Astrocyte (in vitro differentiated cells and primary cell): ENCODE measurements at regions not wholly inside any gene's neighbourhood (a gene's known extent, or its start where the extent isn't known, plus 50 kb on each side); places are given as distances from the start of the nearest gene placed in this dataset.

ENCODE experiments used
- EZH2 ChIP-seq: IDR thresholded peaks from 2 replicates; pipeline ENCODE4 v1.6.1; 2012; ENCODE audit warnings: mild to moderate bottlenecking, low read length, inconsistent platforms; ENCODE audit not compliant: insufficient read depth
- TF ChIP-seq, protein P1 (sequence below): IDR thresholded peaks from 2 replicates; pipeline ENCODE4 v1.5.1; 2011; ENCODE audit warnings: low read depth, mild to moderate bottlenecking, inconsistent platforms, low read length, moderate library complexity; ENCODE audit not compliant: insufficient read depth

DNA sequence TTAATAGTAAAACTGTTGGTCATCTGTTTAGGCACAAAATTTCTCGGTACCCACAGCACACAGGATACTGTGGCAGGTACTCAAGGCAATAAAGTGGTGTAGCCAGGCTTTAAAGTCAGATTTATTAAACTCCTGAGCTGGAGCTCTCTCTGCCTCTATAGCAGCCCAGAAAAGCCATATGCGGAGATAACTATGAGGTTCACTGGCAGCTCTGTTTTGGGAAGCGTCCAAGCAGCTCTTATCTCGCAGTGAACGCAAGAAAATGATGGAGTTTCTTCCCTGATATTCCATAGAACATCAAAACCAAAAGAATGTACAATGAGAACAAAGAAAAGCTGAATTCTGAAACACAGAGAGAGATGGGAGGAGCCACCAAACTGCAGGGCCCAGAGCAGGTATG is 248.3 kb downstream of the C1orf94 start:
- TF ChIP-seq, protein P1, sequence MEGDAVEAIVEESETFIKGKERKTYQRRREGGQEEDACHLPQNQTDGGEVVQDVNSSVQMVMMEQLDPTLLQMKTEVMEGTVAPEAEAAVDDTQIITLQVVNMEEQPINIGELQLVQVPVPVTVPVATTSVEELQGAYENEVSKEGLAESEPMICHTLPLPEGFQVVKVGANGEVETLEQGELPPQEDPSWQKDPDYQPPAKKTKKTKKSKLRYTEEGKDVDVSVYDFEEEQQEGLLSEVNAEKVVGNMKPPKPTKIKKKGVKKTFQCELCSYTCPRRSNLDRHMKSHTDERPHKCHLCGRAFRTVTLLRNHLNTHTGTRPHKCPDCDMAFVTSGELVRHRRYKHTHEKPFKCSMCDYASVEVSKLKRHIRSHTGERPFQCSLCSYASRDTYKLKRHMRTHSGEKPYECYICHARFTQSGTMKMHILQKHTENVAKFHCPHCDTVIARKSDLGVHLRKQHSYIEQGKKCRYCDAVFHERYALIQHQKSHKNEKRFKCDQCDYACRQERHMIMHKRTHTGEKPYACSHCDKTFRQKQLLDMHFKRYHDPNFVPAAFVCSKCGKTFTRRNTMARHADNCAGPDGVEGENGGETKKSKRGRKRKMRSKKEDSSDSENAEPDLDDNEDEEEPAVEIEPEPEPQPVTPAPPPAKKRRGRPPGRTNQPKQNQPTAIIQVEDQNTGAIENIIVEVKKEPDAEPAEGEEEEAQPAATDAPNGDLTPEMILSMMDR, result no peak
- TF ChIP-seq EZH2, result no peak
